ENCODE measurements at regions not wholly inside any gene's neighbourhood (a gene's known extent, or its start where the extent isn't known, plus 50 kb on each side); places are given as distances from the start of the nearest gene placed in this dataset.

DNA sequence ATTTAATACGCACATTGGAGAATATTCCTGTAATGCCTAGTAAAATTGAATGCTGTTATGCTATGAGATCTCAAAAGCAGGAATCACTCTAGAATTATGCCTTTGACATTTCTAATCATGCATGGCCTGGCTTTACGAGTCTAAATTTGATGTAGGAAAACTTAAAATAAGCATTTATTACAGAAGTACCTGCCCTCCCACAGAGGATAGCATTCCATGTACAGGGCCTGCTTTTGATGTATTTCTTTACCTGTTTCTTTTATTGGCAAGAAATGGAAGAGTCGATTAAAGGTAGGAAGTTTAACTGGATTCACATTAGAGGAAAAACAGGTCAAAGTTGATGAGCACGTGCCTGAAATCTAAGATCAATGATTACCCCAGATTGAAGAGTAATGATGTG, 219.5 kb downstream of the PCDH7 start:
- Histone ChIP-seq H3K27me3 (ENCODE audit: low read length) (no peaks in the 10 kb centered on the region), H3K36me3 (ENCODE audit: low read depth, low read length) (no peaks in the 10 kb centered on the region), H2AFZ (ENCODE audit: low read length) (no peak overlapping the region), H3K4me2 (ENCODE audit: low read length) (no peak overlapping the region), H3K9me2 (replicated peaks; ENCODE audit: low read length) (no peaks in the 10 kb centered on the region), H3K9me3 (ENCODE audit: low read length) (no peaks in the 10 kb centered on the region), H3F3A (ENCODE audit: low read length, unreplicated experiment) (no peaks in the 10 kb centered on the region), H3K79me2 (ENCODE audit: low read length) (no peaks in the 10 kb centered on the region), H3K4me3 (ENCODE audit: low read length) (no peak overlapping the region), H3K9ac (ENCODE audit: low read length) (no peak overlapping the region), H3K4me1 (ENCODE audit: insufficient read depth, low read length) (no peaks in the 10 kb centered on the region), H4K20me1 (ENCODE audit: low read length) (no peaks in the 10 kb centered on the region), H3K27ac (ENCODE audit: low read length) (no peak overlapping the region)
- no peak for TF ChIP-seq EZH2phosphoT487 (IDR thresholded peaks at IDR 0.05; ENCODE audit: borderline replicate concordance, low read length)
- TF ChIP-seq EZH2 (IDR thresholded peaks at IDR 0.05; ENCODE audit: low read length, unreplicated experiment), result no peak
- TF ChIP-seq, protein P1, sequence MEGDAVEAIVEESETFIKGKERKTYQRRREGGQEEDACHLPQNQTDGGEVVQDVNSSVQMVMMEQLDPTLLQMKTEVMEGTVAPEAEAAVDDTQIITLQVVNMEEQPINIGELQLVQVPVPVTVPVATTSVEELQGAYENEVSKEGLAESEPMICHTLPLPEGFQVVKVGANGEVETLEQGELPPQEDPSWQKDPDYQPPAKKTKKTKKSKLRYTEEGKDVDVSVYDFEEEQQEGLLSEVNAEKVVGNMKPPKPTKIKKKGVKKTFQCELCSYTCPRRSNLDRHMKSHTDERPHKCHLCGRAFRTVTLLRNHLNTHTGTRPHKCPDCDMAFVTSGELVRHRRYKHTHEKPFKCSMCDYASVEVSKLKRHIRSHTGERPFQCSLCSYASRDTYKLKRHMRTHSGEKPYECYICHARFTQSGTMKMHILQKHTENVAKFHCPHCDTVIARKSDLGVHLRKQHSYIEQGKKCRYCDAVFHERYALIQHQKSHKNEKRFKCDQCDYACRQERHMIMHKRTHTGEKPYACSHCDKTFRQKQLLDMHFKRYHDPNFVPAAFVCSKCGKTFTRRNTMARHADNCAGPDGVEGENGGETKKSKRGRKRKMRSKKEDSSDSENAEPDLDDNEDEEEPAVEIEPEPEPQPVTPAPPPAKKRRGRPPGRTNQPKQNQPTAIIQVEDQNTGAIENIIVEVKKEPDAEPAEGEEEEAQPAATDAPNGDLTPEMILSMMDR (conservative IDR thresholded peaks at IDR 0.05; ENCODE audit: low read depth, low read length), result no peak
- ATAC-seq (no peak), DNase-seq (no peak)
- ChIA-PET CTCF (no interaction called here), POLR2A (ENCODE audit: unreplicated experiment) (no interaction called here)
- no TSS peak for BruUV-seq (replicated peaks)
- intact Hi-C loops (cut with micrococcal nuclease), result no loop called here

DNA sequence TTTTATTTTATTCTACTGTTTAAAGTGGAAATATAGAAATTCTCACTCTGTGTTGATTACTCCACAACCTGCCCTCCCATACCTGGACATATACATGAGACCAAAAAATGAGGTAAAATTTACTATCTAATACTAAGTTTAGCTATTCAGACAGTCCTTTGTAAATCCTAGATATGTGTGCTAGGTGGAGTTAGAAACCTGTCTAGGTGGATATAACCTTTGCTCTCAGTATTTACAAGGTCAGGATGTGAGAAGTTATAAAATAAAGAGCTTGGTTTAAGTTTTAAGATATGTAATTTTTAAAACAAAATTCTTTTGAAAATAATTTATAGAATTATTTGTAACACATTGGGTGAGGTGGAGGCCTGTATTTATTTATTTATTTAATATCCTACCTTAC, 221.5 kb downstream of the PCDH7 start:
- Histone ChIP-seq H3K4me2 (ENCODE audit: low read length) (no peak overlapping the region), H3K9me2 (replicated peaks; ENCODE audit: low read length) (no peaks in the 10 kb centered on the region), H2AFZ (ENCODE audit: low read length) (no peak overlapping the region), H3K4me1 (ENCODE audit: insufficient read depth, low read length) (no peaks in the 10 kb centered on the region), H4K20me1 (ENCODE audit: low read length) (no peaks in the 10 kb centered on the region), H3K27me3 (ENCODE audit: low read length) (no peaks in the 10 kb centered on the region), H3F3A (ENCODE audit: low read length, unreplicated experiment) (no peaks in the 10 kb centered on the region), H3K27ac (ENCODE audit: low read length) (no peak overlapping the region), H3K4me3 (ENCODE audit: low read length) (no peak overlapping the region), H3K79me2 (ENCODE audit: low read length) (no peaks in the 10 kb centered on the region), H3K36me3 (ENCODE audit: low read depth, low read length) (no peaks in the 10 kb centered on the region), H3K9ac (ENCODE audit: low read length) (no peak overlapping the region), H3K9me3 (ENCODE audit: low read length) (no peaks in the 10 kb centered on the region)
- TF ChIP-seq EZH2phosphoT487 (IDR thresholded peaks at IDR 0.05; ENCODE audit: borderline replicate concordance, low read length), result no peak
- no peak for TF ChIP-seq EZH2 (IDR thresholded peaks at IDR 0.05; ENCODE audit: low read length, unreplicated experiment)
- TF ChIP-seq, protein P1 (conservative IDR thresholded peaks at IDR 0.05; ENCODE audit: low read depth, low read length), result no peak
- DNase-seq (no peak), ATAC-seq (no peak)
- no TSS peak for BruUV-seq (replicated peaks)
- ChIA-PET POLR2A (ENCODE audit: unreplicated experiment) (no interaction called here), CTCF (no interaction called here)
- intact Hi-C loops (cut with micrococcal nuclease), result no loop called here

DNA sequence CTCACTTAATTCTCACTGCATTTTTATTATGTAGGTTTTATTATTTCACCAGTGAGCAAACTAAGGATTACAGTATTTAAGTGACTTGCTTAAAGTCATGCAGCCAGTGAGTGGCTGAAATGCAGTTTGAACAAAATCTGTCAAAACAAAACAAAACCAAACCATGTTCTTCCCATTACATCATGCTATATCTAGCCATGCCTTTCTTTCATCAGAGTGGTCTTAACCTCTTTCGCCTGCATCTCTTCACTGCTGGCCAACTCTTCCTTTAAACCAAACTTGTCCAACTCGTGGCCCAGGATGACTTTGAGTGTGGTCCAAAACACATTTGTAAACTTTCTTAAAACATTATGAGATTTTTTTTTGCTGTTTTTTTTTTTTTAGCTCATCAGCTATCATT, 223.2 kb downstream of the PCDH7 start:
- no peak overlapping the region for H2AFZ ChIP-seq (ENCODE audit: low read length)
- H3K9me3 ChIP-seq (ENCODE audit: low read length), result no peaks in the 10 kb centered on the region
- no peak overlapping the region for H3K4me3 ChIP-seq (ENCODE audit: low read length)
- no peaks in the 10 kb centered on the region for H3F3A ChIP-seq (ENCODE audit: low read length, unreplicated experiment)
- no peaks in the 10 kb centered on the region for H3K36me3 ChIP-seq (ENCODE audit: low read depth, low read length)
- ChIA-PET CTCF (no interaction called here), POLR2A (ENCODE audit: unreplicated experiment) (no interaction called here)
- H3K4me1 ChIP-seq (ENCODE audit: insufficient read depth, low read length), result no peaks in the 10 kb centered on the region
- intact Hi-C loops (cut with micrococcal nuclease), result no loop called here
- H3K9me2 ChIP-seq (replicated peaks; ENCODE audit: low read length), result no peaks in the 10 kb centered on the region
- DNase-seq, result no peak
- no peak overlapping the region for H3K27ac ChIP-seq (ENCODE audit: low read length)
- TF ChIP-seq EZH2 (IDR thresholded peaks at IDR 0.05; ENCODE audit: low read length, unreplicated experiment), result no peak
- TF ChIP-seq, protein P1 (conservative IDR thresholded peaks at IDR 0.05; ENCODE audit: low read depth, low read length), result no peak
- no peak for TF ChIP-seq EZH2phosphoT487 (IDR thresholded peaks at IDR 0.05; ENCODE audit: borderline replicate concordance, low read length)
- H4K20me1 ChIP-seq (ENCODE audit: low read length), result no peaks in the 10 kb centered on the region
- H3K27me3 ChIP-seq (ENCODE audit: low read length), result no peaks in the 10 kb centered on the region
- no peaks in the 10 kb centered on the region for H3K79me2 ChIP-seq (ENCODE audit: low read length)
- BruUV-seq (replicated peaks), result no TSS peak
- ATAC-seq, result no peak
- H3K4me2 ChIP-seq (ENCODE audit: low read length), result no peak overlapping the region
- H3K9ac ChIP-seq (ENCODE audit: low read length), result no peak overlapping the region
